ENCODE measurements at regions not wholly inside any gene's neighbourhood (a gene's known extent, or its start where the extent isn't known, plus 50 kb on each side); places are given as distances from the start of the nearest gene placed in this dataset.

- 41 to 43% methylated on average over 5 of the region's 5 CpGs for WGBS, 2 donors
- H3K4me1 ChIP-seq = peaks cover 0 to 10% (median 1%) of the 10 kb centered on the region in 3 donors
- H3K9me3 ChIP-seq = no peaks in the 10 kb centered on the region
- TF ChIP-seq CTCF (IDR thresholded peaks at IDR 0.05) = no peak
- no peak for FAIRE-seq
- H3K4me3 ChIP-seq = no peak overlapping the region
- no peaks in the 10 kb centered on the region for H3K36me3 ChIP-seq
- DNase-seq = peak in 2 of 6 donors; percentile 34 to 37
- H3K27ac ChIP-seq = peak overlapping the region in 1 of 4 donors; percentile 12
- H3K27me3 ChIP-seq = no peaks in the 10 kb centered on the region
- ATAC-seq = peak; percentile 80 to 93 (median 86)
- intact Hi-C loops (cut with DNase I) = no loop called here
Measured at GRCh38 chr2:234840336-234840735, 111.5 kb upstream of the SH3BP4 start.

DNA sequence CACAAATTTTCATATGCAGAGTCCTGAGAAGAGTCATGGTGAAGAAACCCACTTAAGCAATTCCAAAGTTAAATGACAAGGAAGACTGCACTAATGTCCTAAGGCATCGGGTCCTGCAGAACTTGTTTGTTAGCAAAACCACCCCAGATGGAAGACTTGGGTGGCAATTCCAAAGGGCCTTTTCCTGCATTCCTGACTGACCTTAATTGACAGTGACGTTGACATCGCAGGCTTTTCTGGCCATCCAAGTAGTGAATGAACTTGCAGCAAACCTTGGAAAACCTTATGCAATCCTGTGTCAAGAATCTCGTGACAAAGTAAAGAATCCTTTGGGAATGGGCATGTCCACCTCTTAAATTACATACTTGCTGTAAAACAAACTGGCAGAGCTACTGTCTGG is 112.5 kb upstream of the SH3BP4 start:
- no peak overlapping the region for H3K4me3 ChIP-seq
- no peak overlapping the region for H3K27ac ChIP-seq
- no peaks in the 10 kb centered on the region for H3K9me3 ChIP-seq
- WGBS, 2 donors = 71 to 74% methylated on average over 4 of the region's 4 CpGs
- no peaks in the 10 kb centered on the region for H3K27me3 ChIP-seq
- DNase-seq (no peak), ATAC-seq (no peak), FAIRE-seq (no peak)
- H3K4me1 ChIP-seq = peaks cover 0 to 6% (median 0%) of the 10 kb centered on the region in 3 donors
- H3K36me3 ChIP-seq = no peaks in the 10 kb centered on the region
- intact Hi-C loops (cut with DNase I) = no loop called here
- TF ChIP-seq CTCF (IDR thresholded peaks at IDR 0.05) = no peak

DNA sequence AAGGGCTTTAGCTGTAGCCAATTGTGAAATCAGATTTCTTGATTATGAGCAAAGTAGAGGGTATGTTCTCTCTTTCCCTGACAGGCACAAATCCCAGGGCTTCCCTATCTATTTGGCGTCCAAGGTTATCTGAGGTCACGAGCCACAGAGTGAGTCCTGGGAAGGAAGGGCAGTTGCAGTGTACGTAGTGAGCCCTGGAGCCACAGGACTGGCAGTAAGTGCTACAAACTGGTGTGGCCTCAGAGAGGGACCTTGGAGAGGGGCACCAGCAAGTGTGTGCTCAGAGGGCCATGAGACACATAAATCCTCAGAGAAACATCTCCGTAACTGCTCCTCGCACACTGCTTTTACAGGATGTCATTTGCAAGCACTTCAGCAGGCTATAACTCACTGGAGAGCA is 115.5 kb upstream of the SH3BP4 start:
- no peak for DNase-seq
- Histone ChIP-seq H3K4me3 (no peak overlapping the region), H3K27me3 (no peaks in the 10 kb centered on the region), H3K9me3 (no peaks in the 10 kb centered on the region), H3K36me3 (no peaks in the 10 kb centered on the region), H3K4me1 (peaks cover 0 to 6% (median 0%) of the 10 kb centered on the region in 3 donors), H3K27ac (no peak overlapping the region)
- intact Hi-C loops (cut with DNase I) = no loop called here
- FAIRE-seq = no peak
- WGBS, 2 donors = 62 to 64% methylated on average over 5 of the region's 5 CpGs
- TF ChIP-seq CTCF (IDR thresholded peaks at IDR 0.05) = no peak
- ATAC-seq = no peak

DNA sequence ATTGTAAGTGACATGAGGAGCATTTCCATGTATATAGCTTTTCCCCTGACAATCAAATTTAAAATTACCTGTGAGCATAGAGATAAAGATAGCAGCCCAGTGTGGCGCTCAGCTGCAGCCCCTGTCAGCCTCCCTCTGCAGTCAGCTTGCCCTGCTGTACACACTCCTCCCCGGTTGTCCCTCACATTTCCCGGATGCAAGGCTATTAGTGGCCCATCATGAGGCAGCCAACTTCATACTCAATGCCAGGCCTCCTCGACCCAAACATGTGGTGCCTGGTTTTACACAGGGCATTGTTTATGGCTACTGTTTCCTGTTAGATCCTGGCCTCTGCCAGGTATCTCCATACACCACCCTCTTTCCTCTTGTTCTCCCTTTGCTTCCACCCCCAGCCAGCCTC is 116.1 kb upstream of the SH3BP4 start:
- no peak for TF ChIP-seq CTCF (IDR thresholded peaks at IDR 0.05)
- FAIRE-seq = no peak
- H3K27me3 ChIP-seq = no peaks in the 10 kb centered on the region
- no peak for ATAC-seq
- WGBS, 2 donors = 87 to 90% methylated on average over 4 of the region's 4 CpGs
- no peak for DNase-seq
- H3K36me3 ChIP-seq = no peaks in the 10 kb centered on the region
- no peak overlapping the region for H3K27ac ChIP-seq
- peaks cover 0 to 6% (median 0%) of the 10 kb centered on the region in 3 donors for H3K4me1 ChIP-seq
- intact Hi-C loops (cut with DNase I) = no loop called here
- H3K4me3 ChIP-seq = no peak overlapping the region
- H3K9me3 ChIP-seq = no peaks in the 10 kb centered on the region

DNA sequence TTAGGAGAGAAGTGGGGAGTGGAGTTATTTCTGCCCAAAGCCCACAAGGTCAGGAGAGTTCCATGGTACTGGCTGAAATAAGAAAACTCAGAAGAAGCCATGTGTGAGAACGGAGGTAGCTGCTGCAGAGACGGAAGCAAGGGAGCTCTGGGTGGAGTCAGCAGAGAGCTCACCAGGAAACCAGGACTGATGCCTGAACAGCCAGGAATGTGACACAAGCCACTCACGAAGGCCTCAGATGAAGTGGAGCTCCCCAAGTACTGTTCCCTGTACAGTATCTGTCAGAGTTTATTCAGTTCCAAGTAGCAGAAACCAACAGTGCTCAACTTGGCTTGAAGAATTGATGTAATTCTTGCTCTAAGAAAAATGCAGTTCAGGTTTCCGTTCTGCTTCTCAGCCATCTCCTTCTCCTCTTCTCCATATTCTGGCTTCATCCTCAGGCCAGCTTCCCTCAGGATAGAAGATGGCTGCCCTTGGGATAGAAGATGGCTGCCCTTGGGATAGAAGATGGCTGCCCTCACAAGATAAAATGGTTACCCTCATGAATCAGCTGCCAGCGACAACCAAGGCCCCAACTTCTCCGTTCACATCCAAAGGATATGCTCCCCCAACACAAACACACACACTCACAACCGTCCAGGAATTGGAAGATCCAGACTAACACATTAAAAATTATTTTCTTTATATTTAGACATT is 117.4 kb upstream of the SH3BP4 start:
- FAIRE-seq = no peak
- Histone ChIP-seq H3K36me3 (no peaks in the 10 kb centered on the region), H3K27me3 (no peaks in the 10 kb centered on the region), H3K27ac (no peak overlapping the region), H3K4me3 (no peak overlapping the region), H3K4me1 (no peaks in the 10 kb centered on the region), H3K9me3 (no peaks in the 10 kb centered on the region)
- WGBS, 2 donors = 89 to 92% methylated on average over 7 of the region's 7 CpGs
- TF ChIP-seq CTCF (IDR thresholded peaks at IDR 0.05) = no peak
- DNase-seq = no peak
- no peak for ATAC-seq
- intact Hi-C loops (cut with DNase I) = no loop called here

All from pancreas (tissue), 10 donors.